NK-92 treated with Interleukin-12 subunit alpha and Interleukin-12 subunit beta, amount 100 ng/mL, for 24 hours (cell line): ENCODE measurements at regions not wholly inside any gene's neighbourhood (a gene's known extent, or its start where the extent isn't known, plus 50 kb on each side); places are given as distances from the start of the nearest gene placed in this dataset.

Source experiments
- DNase-seq: peaks from one replicate; lab custom pipeline; 2025; lab: John Stamatoyannopoulos, UW

- DNase-seq, result no peak
These were observed 603.7 kb upstream of the CFAP20DC start for GRCh38 chr3:59653405-59654122.

GRCh38 chr3:59644479-59645402 is 594.9 kb upstream of the CFAP20DC start:
- no peak for DNase-seq

GRCh38 chr3:59641169-59641899 is 591.5 kb upstream of the CFAP20DC start:
- no peak for DNase-seq

GRCh38 chr3:59632760-59633573 is 583.1 kb upstream of the CFAP20DC start:
- no peak for DNase-seq

GRCh38 chr3:59631482-59631881 is 581.7 kb upstream of the CFAP20DC start:
- no peak for DNase-seq

GRCh38 chr3:59621037-59621436 is 571.2 kb upstream of the CFAP20DC start:
- no peak for DNase-seq

GRCh38 chr3:59620325-59620724 is 570.5 kb upstream of the CFAP20DC start:
- DNase-seq, result no peak

GRCh38 chr3:59612444-59612715 is 562.6 kb upstream of the CFAP20DC start:
- DNase-seq, result no peak

- no peak for DNase-seq
These were observed 562.0 kb upstream of the CFAP20DC start for GRCh38 chr3:59611649-59612443.

- no peak for DNase-seq
These were observed 560.0 kb upstream of the CFAP20DC start for GRCh38 chr3:59609657-59610348.

- DNase-seq, result no peak
These were observed 558.5 kb upstream of the CFAP20DC start for GRCh38 chr3:59608356-59608755.

- DNase-seq, result no peak
These were observed 557.8 kb upstream of the CFAP20DC start for GRCh38 chr3:59607656-59608055.

- no peak for DNase-seq
These were observed 556.9 kb upstream of the CFAP20DC start for GRCh38 chr3:59606638-59607266.

- no peak for DNase-seq
These were observed 556.2 kb upstream of the CFAP20DC start for GRCh38 chr3:59605944-59606534.

GRCh38 chr3:59605318-59605717 is 555.5 kb upstream of the CFAP20DC start:
- DNase-seq, result no peak

GRCh38 chr3:59601486-59601885 is 551.7 kb upstream of the CFAP20DC start:
- no peak for DNase-seq

- no peak for DNase-seq
These were observed 550.8 kb upstream of the CFAP20DC start for GRCh38 chr3:59600631-59601030.

GRCh38 chr3:59596741-59597140 is 546.9 kb upstream of the CFAP20DC start:
- no peak for DNase-seq

GRCh38 chr3:59595830-59596229 is 546.0 kb upstream of the CFAP20DC start:
- no peak for DNase-seq

GRCh38 chr3:59593380-59593779 is 543.6 kb upstream of the CFAP20DC start:
- no peak for DNase-seq
